ENCODE measurements at regions not wholly inside any gene's neighbourhood (a gene's known extent, or its start where the extent isn't known, plus 50 kb on each side); places are given as distances from the start of the nearest gene placed in this dataset.

- no peak overlapping the region for H3K4me3 ChIP-seq (ENCODE audit: low read length)
- TF ChIP-seq CTCF (conservative IDR thresholded peaks at IDR 0.05; ENCODE audit: low read depth, low read length), result no peak
- no peak for DNase-seq (ENCODE audit: low read depth)
Measured at GRCh38 chr13:84959818-84960217, 839.4 kb downstream of the SLITRK6 start.

- no peak for TF ChIP-seq CTCF (conservative IDR thresholded peaks at IDR 0.05; ENCODE audit: low read depth, low read length)
- DNase-seq (ENCODE audit: low read depth), result no peak
- H3K4me3 ChIP-seq (ENCODE audit: low read length), result no peak overlapping the region
Measured at GRCh38 chr13:84954636-84955035, 844.6 kb downstream of the SLITRK6 start.

GRCh38 chr13:84951128-84951527, 848.1 kb downstream of the SLITRK6 start:
- no peak overlapping the region for H3K4me3 ChIP-seq (ENCODE audit: low read length)
- no peak for DNase-seq (ENCODE audit: low read depth)
- TF ChIP-seq CTCF (conservative IDR thresholded peaks at IDR 0.05; ENCODE audit: low read depth, low read length), result no peak

- DNase-seq (ENCODE audit: low read depth), result no peak
- H3K4me3 ChIP-seq (ENCODE audit: low read length), result no peak overlapping the region
- no peak for TF ChIP-seq CTCF (conservative IDR thresholded peaks at IDR 0.05; ENCODE audit: low read depth, low read length)
Measured at GRCh38 chr13:84946192-84946591, 853.0 kb downstream of the SLITRK6 start.

GRCh38 chr13:84940798-84941197, 858.4 kb downstream of the SLITRK6 start:
- TF ChIP-seq CTCF (conservative IDR thresholded peaks at IDR 0.05; ENCODE audit: low read depth, low read length), result no peak
- H3K4me3 ChIP-seq (ENCODE audit: low read length), result no peak overlapping the region
- DNase-seq (ENCODE audit: low read depth), result no peak

GRCh38 chr13:84940167-84940566, 859.1 kb downstream of the SLITRK6 start:
- no peak overlapping the region for H3K4me3 ChIP-seq (ENCODE audit: low read length)
- no peak for TF ChIP-seq CTCF (conservative IDR thresholded peaks at IDR 0.05; ENCODE audit: low read depth, low read length)
- no peak for DNase-seq (ENCODE audit: low read depth)

GRCh38 chr13:84934911-84935310, 864.3 kb downstream of the SLITRK6 start:
- no peak for TF ChIP-seq CTCF (conservative IDR thresholded peaks at IDR 0.05; ENCODE audit: low read depth, low read length)
- DNase-seq (ENCODE audit: low read depth), result no peak
- H3K4me3 ChIP-seq (ENCODE audit: low read length), result no peak overlapping the region

Measured in retinal pigment epithelial cell (primary cell).